ENCODE measurements at regions not wholly inside any gene's neighbourhood (a gene's known extent, or its start where the extent isn't known, plus 50 kb on each side); places are given as distances from the start of the nearest gene placed in this dataset.

- CTCF ChIA-PET: no interaction called here
- Histone ChIP-seq H3K9me3 (ENCODE audit: control insufficient read depth in 1 of 2, insufficient read depth in 1 of 2, low read length in 2 of 2) (no peaks in the 10 kb centered on the region), H3K36me3 (ENCODE audit: insufficient read depth, low read length) (no peaks in the 10 kb centered on the region), H3K27ac (ENCODE audit: low read depth in 1 of 2, low read length in 2 of 2) (no peak overlapping the region), H3K4me3 (ENCODE audit: low read length) (no peak overlapping the region), H3K27me3 (ENCODE audit: control insufficient read depth in 1 of 2, insufficient read depth in 2 of 2, low read length in 2 of 2) (no peaks in the 10 kb centered on the region), H3K4me1 (ENCODE audit: insufficient read depth, low read length) (no peaks in the 10 kb centered on the region)
- Mint-ChIP-seq H3K4me1 (ENCODE audit: low read depth) (no peaks in the 10 kb centered on the region), H3K9me3 (no peaks in the 10 kb centered on the region), H3K27me3 (no peaks in the 10 kb centered on the region), H3K27ac (no peak overlapping the region), H3K4me3 (no peak overlapping the region), H3K36me3 (ENCODE audit: low read depth) (no peaks in the 10 kb centered on the region)
- POLR2A ChIA-PET: no interaction called here
- no peak for TF ChIP-seq CTCF (IDR thresholded peaks at IDR 0.05)
- ATAC-seq (ENCODE audit: poor library complexity) (no peak), DNase-seq (no peak)
- intact Hi-C loops (cut with DNase I, micrococcal nuclease): no loop called here
These were observed 667.5 kb upstream of the FANCL start for GRCh38 chr2:58908501-58909154.

- no peak overlapping the region for H3K4me3 ChIP-seq (ENCODE audit: low read length)
- no peak overlapping the region for H3K27ac ChIP-seq (ENCODE audit: low read depth in 1 of 2, low read length in 2 of 2)
- no peak for DNase-seq
- Mint-ChIP-seq H3K27me3 (no peaks in the 10 kb centered on the region), H3K27ac (no peak overlapping the region), H3K4me3 (no peak overlapping the region), H3K4me1 (ENCODE audit: low read depth) (no peaks in the 10 kb centered on the region), H3K9me3 (no peaks in the 10 kb centered on the region), H3K36me3 (ENCODE audit: low read depth) (no peaks in the 10 kb centered on the region)
- no peaks in the 10 kb centered on the region for H3K27me3 ChIP-seq (ENCODE audit: control insufficient read depth in 1 of 2, insufficient read depth in 2 of 2, low read length in 2 of 2)
- H3K9me3 ChIP-seq (ENCODE audit: control insufficient read depth in 1 of 2, insufficient read depth in 1 of 2, low read length in 2 of 2): no peaks in the 10 kb centered on the region
- ChIA-PET CTCF (no interaction called here), POLR2A (no interaction called here)
- no peaks in the 10 kb centered on the region for H3K4me1 ChIP-seq (ENCODE audit: insufficient read depth, low read length)
- no peak for ATAC-seq (ENCODE audit: poor library complexity)
- intact Hi-C loops (cut with DNase I, micrococcal nuclease): no loop called here
- no peak for TF ChIP-seq CTCF (IDR thresholded peaks at IDR 0.05)
- no peaks in the 10 kb centered on the region for H3K36me3 ChIP-seq (ENCODE audit: insufficient read depth, low read length)
These were observed 666.5 kb upstream of the FANCL start for GRCh38 chr2:58907644-58908043.

GRCh38 chr2:58906081-58906645 lies 665.0 kb upstream of the FANCL start:
- H3K27me3 ChIP-seq (ENCODE audit: control insufficient read depth in 1 of 2, insufficient read depth in 2 of 2, low read length in 2 of 2): no peaks in the 10 kb centered on the region
- Mint-ChIP-seq H3K27me3 (no peaks in the 10 kb centered on the region), H3K4me3 (no peak overlapping the region), H3K9me3 (no peaks in the 10 kb centered on the region), H3K27ac (no peak overlapping the region), H3K4me1 (ENCODE audit: low read depth) (no peaks in the 10 kb centered on the region), H3K36me3 (ENCODE audit: low read depth) (no peaks in the 10 kb centered on the region)
- ChIA-PET POLR2A (no interaction called here), CTCF (no interaction called here)
- no peaks in the 10 kb centered on the region for H3K36me3 ChIP-seq (ENCODE audit: insufficient read depth, low read length)
- no peaks in the 10 kb centered on the region for H3K4me1 ChIP-seq (ENCODE audit: insufficient read depth, low read length)
- ATAC-seq (ENCODE audit: poor library complexity): no peak
- H3K27ac ChIP-seq (ENCODE audit: low read depth in 1 of 2, low read length in 2 of 2): no peak overlapping the region
- no peak for DNase-seq
- no peak for TF ChIP-seq CTCF (IDR thresholded peaks at IDR 0.05)
- intact Hi-C loops (cut with DNase I, micrococcal nuclease): no loop called here
- no peaks in the 10 kb centered on the region for H3K9me3 ChIP-seq (ENCODE audit: control insufficient read depth in 1 of 2, insufficient read depth in 1 of 2, low read length in 2 of 2)
- H3K4me3 ChIP-seq (ENCODE audit: low read length): no peak overlapping the region

Data from CD4-positive, alpha-beta T cell (primary cell).